ENCODE measurements at regions not wholly inside any gene's neighbourhood (a gene's known extent, or its start where the extent isn't known, plus 50 kb on each side); places are given as distances from the start of the nearest gene placed in this dataset.

DNA sequence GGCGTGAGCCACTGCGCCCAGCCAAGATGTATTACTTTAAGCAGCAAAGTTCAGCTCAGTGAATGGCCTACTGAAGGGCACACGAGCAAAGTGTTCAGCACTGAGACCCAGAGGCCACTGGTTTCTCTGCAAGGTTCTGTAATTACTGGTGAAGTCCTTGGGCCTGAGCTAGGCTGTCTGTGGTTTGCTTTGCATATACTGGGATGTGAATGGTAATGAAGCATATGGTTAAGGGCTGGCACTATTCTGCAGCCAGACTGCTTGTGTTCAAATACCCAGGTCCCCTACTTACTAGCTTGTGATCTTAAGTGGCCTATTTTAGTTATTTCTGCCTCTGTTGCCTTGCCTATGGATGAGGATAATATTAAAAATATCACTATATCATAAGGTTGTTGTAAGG, 72.0 kb downstream of the LLPH start:
- TF ChIP-seq ZBTB7A (IDR thresholded peaks at IDR 0.05; ENCODE audit: low read depth), result no peak
- TF ChIP-seq EP300 (IDR thresholded peaks at IDR 0.05; ENCODE audit: borderline replicate concordance), result no peak
- TF ChIP-seq, protein P1, sequence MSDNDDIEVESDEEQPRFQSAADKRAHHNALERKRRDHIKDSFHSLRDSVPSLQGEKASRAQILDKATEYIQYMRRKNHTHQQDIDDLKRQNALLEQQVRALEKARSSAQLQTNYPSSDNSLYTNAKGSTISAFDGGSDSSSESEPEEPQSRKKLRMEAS (IDR thresholded peaks at IDR 0.05), result no peak
- TF ChIP-seq, protein P2, sequence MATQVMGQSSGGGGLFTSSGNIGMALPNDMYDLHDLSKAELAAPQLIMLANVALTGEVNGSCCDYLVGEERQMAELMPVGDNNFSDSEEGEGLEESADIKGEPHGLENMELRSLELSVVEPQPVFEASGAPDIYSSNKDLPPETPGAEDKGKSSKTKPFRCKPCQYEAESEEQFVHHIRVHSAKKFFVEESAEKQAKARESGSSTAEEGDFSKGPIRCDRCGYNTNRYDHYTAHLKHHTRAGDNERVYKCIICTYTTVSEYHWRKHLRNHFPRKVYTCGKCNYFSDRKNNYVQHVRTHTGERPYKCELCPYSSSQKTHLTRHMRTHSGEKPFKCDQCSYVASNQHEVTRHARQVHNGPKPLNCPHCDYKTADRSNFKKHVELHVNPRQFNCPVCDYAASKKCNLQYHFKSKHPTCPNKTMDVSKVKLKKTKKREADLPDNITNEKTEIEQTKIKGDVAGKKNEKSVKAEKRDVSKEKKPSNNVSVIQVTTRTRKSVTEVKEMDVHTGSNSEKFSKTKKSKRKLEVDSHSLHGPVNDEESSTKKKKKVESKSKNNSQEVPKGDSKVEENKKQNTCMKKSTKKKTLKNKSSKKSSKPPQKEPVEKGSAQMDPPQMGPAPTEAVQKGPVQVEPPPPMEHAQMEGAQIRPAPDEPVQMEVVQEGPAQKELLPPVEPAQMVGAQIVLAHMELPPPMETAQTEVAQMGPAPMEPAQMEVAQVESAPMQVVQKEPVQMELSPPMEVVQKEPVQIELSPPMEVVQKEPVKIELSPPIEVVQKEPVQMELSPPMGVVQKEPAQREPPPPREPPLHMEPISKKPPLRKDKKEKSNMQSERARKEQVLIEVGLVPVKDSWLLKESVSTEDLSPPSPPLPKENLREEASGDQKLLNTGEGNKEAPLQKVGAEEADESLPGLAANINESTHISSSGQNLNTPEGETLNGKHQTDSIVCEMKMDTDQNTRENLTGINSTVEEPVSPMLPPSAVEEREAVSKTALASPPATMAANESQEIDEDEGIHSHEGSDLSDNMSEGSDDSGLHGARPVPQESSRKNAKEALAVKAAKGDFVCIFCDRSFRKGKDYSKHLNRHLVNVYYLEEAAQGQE (IDR thresholded peaks at IDR 0.05; ENCODE audit: low read depth), result no peak
- TF ChIP-seq TAF1 (IDR thresholded peaks at IDR 0.05; ENCODE audit: low read depth), result no peak
- TF ChIP-seq NFIC (IDR thresholded peaks at IDR 0.05), result no peak

Measured in Ishikawa (cell line).